ENCODE measurements at regions not wholly inside any gene's neighbourhood (a gene's known extent, or its start where the extent isn't known, plus 50 kb on each side); places are given as distances from the start of the nearest gene placed in this dataset.
"Not testable (repeated sequence)": the region's sequence is repeated elsewhere in the genome, so short reads cannot be mapped to it uniquely, and the experiment has no call there.

DNA sequence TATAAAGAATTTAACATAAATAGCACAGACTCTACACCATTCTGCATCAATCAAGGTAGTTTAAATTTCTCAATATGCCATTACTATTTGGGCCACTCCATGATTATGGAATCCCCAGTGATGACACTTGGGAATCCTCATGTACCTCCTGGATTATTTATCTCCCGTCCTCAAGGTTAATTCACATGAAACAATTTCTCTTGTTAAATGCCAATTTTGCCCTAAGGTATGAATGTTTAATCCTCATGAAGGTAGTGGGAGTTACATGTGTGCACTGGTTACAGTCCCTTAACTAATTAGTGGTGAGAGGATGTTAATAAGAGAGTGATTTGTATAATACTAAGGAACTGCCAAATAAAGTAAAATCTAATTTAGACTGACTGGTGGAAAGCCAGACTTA, 372.3 kb upstream of the MDFIC2 start:
- Histone ChIP-seq H3K27ac (ENCODE audit: extremely low read depth, low read depth, low read length) (no peak overlapping the region), H3K4me3 (no peak overlapping the region), H3K79me2 (ENCODE audit: control insufficient read depth, insufficient read depth, low read length) (no peaks in the 10 kb centered on the region), H4K20me1 (replicated peaks; ENCODE audit: control insufficient read depth, insufficient read depth, low read length) (no peaks in the 10 kb centered on the region), H2AFZ (ENCODE audit: low read depth, low read length) (no peak overlapping the region), H3K9me1 (ENCODE audit: control insufficient read depth, insufficient read depth, low read length) (no peaks in the 10 kb centered on the region), H3K4me1 (replicated peaks in 1 of 2; ENCODE audit: control insufficient read depth in 2 of 2, insufficient read depth in 2 of 2, low read length in 2 of 2) (no peaks in the 10 kb centered on the region), H3K27me3 (ENCODE audit: control insufficient read depth in 2 of 2, insufficient read depth in 2 of 2, low read length in 2 of 2) (no peaks in the 10 kb centered on the region), H3K9ac (ENCODE audit: insufficient read depth in 1 of 2, low read depth in 2 of 2, low read length in 2 of 2) (no peak overlapping the region), H3K9me3 (replicated peaks; ENCODE audit: control insufficient read depth, insufficient read depth, low read depth, low read length) (no peaks in the 10 kb centered on the region), H3K36me3 (ENCODE audit: control insufficient read depth, insufficient read depth, low read length) (no peaks in the 10 kb centered on the region), H3K4me2 (ENCODE audit: insufficient read depth, low read length) (no peak overlapping the region)
- DNase-seq (ENCODE audit: extremely low read depth in 1 of 4, low spot score in 3 of 4) (no peak), FAIRE-seq (no peak), ATAC-seq (no peak)
- intact Hi-C loops (cut with micrococcal nuclease) (no loop called here), in situ Hi-C loops (cut with MboI) (no loop called here)
- BruUV-seq (replicated peaks): no TSS peak
- WGBS (ENCODE audit: insufficient coverage, low coverage, missing lambda C conversion rate): 0% methylated on average over 1 of the region's 1 CpG
- TF ChIP-seq EZH2 (IDR thresholded peaks at IDR 0.05; ENCODE audit: borderline replicate concordance, low read depth, low read length) (no peak), ZNF586 (CRISPR knock-in tag; conservative IDR thresholded peaks at IDR 0.05) (no peak), CBX8 (IDR thresholded peaks at IDR 0.05; ENCODE audit: borderline replicate concordance, extremely low read depth, low read depth, low read length, poor library complexity, severe bottlenecking) (no peak), U2AF2 (optimal IDR thresholded peaks at IDR 0.05; ENCODE audit: low read depth, low read length) (no peak)
- CTCF ChIA-PET (ENCODE audit: low intra/inter-chr PET ratio): no interaction called here
- POLR2A ChIA-PET: no interaction called here

DNA sequence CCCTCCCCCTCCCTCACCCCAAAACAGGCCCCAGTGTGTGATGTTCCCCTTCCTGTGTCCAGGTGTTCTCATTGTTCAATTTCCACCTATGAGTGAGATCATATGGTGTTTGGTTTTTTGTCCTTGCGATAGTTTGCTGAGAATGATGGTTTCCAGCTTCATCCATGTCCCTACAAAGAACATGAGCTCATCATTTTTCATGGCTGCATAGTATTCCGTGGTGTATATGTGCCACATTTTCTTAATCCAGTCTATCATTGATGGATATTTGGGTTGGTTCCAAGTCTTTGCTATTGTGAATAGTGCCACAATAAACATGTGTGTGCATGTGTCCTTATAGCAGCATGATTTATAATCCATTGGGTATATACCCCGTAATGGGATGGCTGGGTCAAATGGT, 363.4 kb upstream of the MDFIC2 start:
- in situ Hi-C loops (cut with MboI); intact Hi-C loops (cut with micrococcal nuclease); H3K79me2 ChIP-seq (ENCODE audit: control insufficient read depth, insufficient read depth, low read length); BruUV-seq (replicated peaks); ATAC-seq; H2AFZ ChIP-seq (ENCODE audit: low read depth, low read length); H3K4me1 ChIP-seq (replicated peaks in 1 of 2; ENCODE audit: control insufficient read depth in 2 of 2, insufficient read depth in 2 of 2, low read length in 2 of 2); H3K9ac ChIP-seq (ENCODE audit: insufficient read depth in 1 of 2, low read depth in 2 of 2, low read length in 2 of 2); H3K9me3 ChIP-seq (replicated peaks; ENCODE audit: control insufficient read depth, insufficient read depth, low read depth, low read length); POLR2A ChIA-PET; FAIRE-seq; CTCF ChIA-PET (ENCODE audit: low intra/inter-chr PET ratio); H3K27ac ChIP-seq (ENCODE audit: extremely low read depth, low read depth, low read length); H4K20me1 ChIP-seq (replicated peaks; ENCODE audit: control insufficient read depth, insufficient read depth, low read length); H3K9me1 ChIP-seq (ENCODE audit: control insufficient read depth, insufficient read depth, low read length); DNase-seq (ENCODE audit: extremely low read depth in 1 of 4, low spot score in 3 of 4); H3K4me3 ChIP-seq; H3K27me3 ChIP-seq (ENCODE audit: control insufficient read depth in 2 of 2, insufficient read depth in 2 of 2, low read length in 2 of 2); H3K4me2 ChIP-seq (ENCODE audit: insufficient read depth, low read length); H3K36me3 ChIP-seq (ENCODE audit: control insufficient read depth, insufficient read depth, low read length): not testable (repeated sequence)
- peak; percentile 16 for TF ChIP-seq RBM25 (IDR thresholded peaks at IDR 0.05; ENCODE audit: low read depth, low read length, severe bottlenecking)
- TF ChIP-seq ZNF146 (CRISPR knock-in tag; IDR thresholded peaks at IDR 0.05; ENCODE audit: unreplicated experiment): peak; percentile 66
- WGBS (ENCODE audit: insufficient coverage, low coverage, missing lambda C conversion rate): 0% methylated on average over 1 of the region's 3 CpGs
